HUES64 (cell line): ENCODE measurements at regions not wholly inside any gene's neighbourhood (a gene's known extent, or its start where the extent isn't known, plus 50 kb on each side); places are given as distances from the start of the nearest gene placed in this dataset.

ENCODE experiments used
- H3K27ac ChIP-seq: 2 replicates; pipeline ENCODE4 v1.7.0; 2013; ENCODE audit warnings: low read depth, low read length, inconsistent platforms
- H3K27me3 ChIP-seq: 2 replicates; pipeline ENCODE4 v1.6.1; 2013; ENCODE audit warnings: mild to moderate bottlenecking, low read length; ENCODE audit not compliant: insufficient read depth
- H3K36me3 ChIP-seq: 2 replicates; pipeline ENCODE4 v1.6.1; 2013; ENCODE audit warnings: mild to moderate bottlenecking, low read length; ENCODE audit not compliant: insufficient read depth
- H3K4me1 ChIP-seq: 2 replicates; pipeline ENCODE4 v1.6.1; 2013; ENCODE audit warnings: mild to moderate bottlenecking, low read length, moderate library complexity; ENCODE audit not compliant: insufficient read depth
- H3K4me3 ChIP-seq: 2 replicates; pipeline ENCODE4 v1.5.1; 2013; ENCODE audit warnings: mild to moderate bottlenecking, low read length, moderate library complexity
- H3K9ac ChIP-seq: 2 replicates; pipeline ENCODE4 v1.6.1; 2013; ENCODE audit warnings: mild to moderate bottlenecking, low read depth, low read length
- H3K9me3 ChIP-seq: 2 replicates; pipeline ENCODE4 v1.6.1; 2013; ENCODE audit warnings: low read depth, low read length; ENCODE audit not compliant: insufficient read depth
- WGBS: fragments of 150-250, 120-280 bp; methylation state at CpG from one replicate; pipeline ENCODE4 v1.1.7; 2013; ENCODE audit warnings: missing lambda C conversion rate; 5-methylcytosine and 5-hydroxymethylcytosine counted together

- H3K9ac ChIP-seq, result no peak overlapping the region
- no peaks in the 10 kb centered on the region for H3K4me1 ChIP-seq
- WGBS, result 83% methylated on average over 6 of the region's 6 CpGs
- no peaks in the 10 kb centered on the region for H3K27me3 ChIP-seq
- H3K27ac ChIP-seq, result no peak overlapping the region
- no peaks in the 10 kb centered on the region for H3K9me3 ChIP-seq
- no peak overlapping the region for H3K4me3 ChIP-seq
- H3K36me3 ChIP-seq, result no peaks in the 10 kb centered on the region
Measured at GRCh38 chr5:128632264-128632663, 94.2 kb upstream of the FBN2 start.

- Histone ChIP-seq H3K27me3 (no peaks in the 10 kb centered on the region), H3K9me3 (no peaks in the 10 kb centered on the region), H3K36me3 (no peaks in the 10 kb centered on the region), H3K27ac (no peak overlapping the region), H3K4me1 (no peaks in the 10 kb centered on the region), H3K4me3 (no peak overlapping the region), H3K9ac (no peak overlapping the region)
- 69% methylated on average over 2 of the region's 3 CpGs for WGBS
Measured at GRCh38 chr5:128633901-128634300, 95.9 kb upstream of the FBN2 start.

- Histone ChIP-seq H3K9me3 (no peaks in the 10 kb centered on the region), H3K4me1 (no peaks in the 10 kb centered on the region), H3K4me3 (no peak overlapping the region), H3K27me3 (no peaks in the 10 kb centered on the region), H3K36me3 (no peaks in the 10 kb centered on the region), H3K9ac (no peak overlapping the region), H3K27ac (no peak overlapping the region)
- 96% methylated on average over 6 of the region's 6 CpGs for WGBS
Measured at GRCh38 chr5:128635379-128635778, 97.3 kb upstream of the FBN2 start.

- Histone ChIP-seq H3K36me3 (no peaks in the 10 kb centered on the region), H3K9me3 (no peaks in the 10 kb centered on the region), H3K27ac (no peak overlapping the region), H3K4me3 (no peak overlapping the region), H3K27me3 (no peaks in the 10 kb centered on the region), H3K4me1 (no peaks in the 10 kb centered on the region), H3K9ac (no peak overlapping the region)
- WGBS, result 88% methylated on average over 1 of the region's 1 CpG
Measured at GRCh38 chr5:128636361-128636760, 98.3 kb upstream of the FBN2 start.

GRCh38 chr5:128637031-128637430 is 99.0 kb upstream of the FBN2 start:
- H3K9ac ChIP-seq, result no peak overlapping the region
- no peak overlapping the region for H3K27ac ChIP-seq
- WGBS, result 94% methylated on average over 4 of the region's 4 CpGs
- H3K4me3 ChIP-seq, result no peak overlapping the region
- H3K36me3 ChIP-seq, result no peaks in the 10 kb centered on the region
- H3K4me1 ChIP-seq, result no peaks in the 10 kb centered on the region
- no peaks in the 10 kb centered on the region for H3K27me3 ChIP-seq
- no peaks in the 10 kb centered on the region for H3K9me3 ChIP-seq

- H3K9me3 ChIP-seq, result no peaks in the 10 kb centered on the region
- H3K9ac ChIP-seq, result no peak overlapping the region
- H3K4me3 ChIP-seq, result no peak overlapping the region
- H3K27ac ChIP-seq, result no peak overlapping the region
- WGBS, result 94% methylated on average over 1 of the region's 1 CpG
- H3K36me3 ChIP-seq, result no peaks in the 10 kb centered on the region
- H3K4me1 ChIP-seq, result no peaks in the 10 kb centered on the region
- H3K27me3 ChIP-seq, result no peaks in the 10 kb centered on the region
Measured at GRCh38 chr5:128641861-128642260, 103.8 kb upstream of the FBN2 start.

- Histone ChIP-seq H3K9ac (no peak overlapping the region), H3K27me3 (no peaks in the 10 kb centered on the region), H3K4me1 (no peaks in the 10 kb centered on the region), H3K9me3 (no peaks in the 10 kb centered on the region), H3K27ac (no peak overlapping the region), H3K36me3 (no peaks in the 10 kb centered on the region), H3K4me3 (no peak overlapping the region)
- 96% methylated on average over 4 of the region's 4 CpGs for WGBS
Measured at GRCh38 chr5:128644863-128645262, 106.8 kb upstream of the FBN2 start.

- Histone ChIP-seq H3K4me1 (no peaks in the 10 kb centered on the region), H3K27me3 (no peaks in the 10 kb centered on the region), H3K9ac (no peak overlapping the region), H3K36me3 (no peaks in the 10 kb centered on the region), H3K27ac (no peak overlapping the region), H3K9me3 (no peaks in the 10 kb centered on the region), H3K4me3 (no peak overlapping the region)
- 86% methylated on average over 1 of the region's 1 CpG for WGBS
Measured at GRCh38 chr5:128645581-128645980, 107.5 kb upstream of the FBN2 start.

GRCh38 chr5:128646176-128646575 is 108.1 kb upstream of the FBN2 start:
- WGBS, result 100% methylated on average over 1 of the region's 2 CpGs
- H3K4me1 ChIP-seq, result no peaks in the 10 kb centered on the region
- H3K27ac ChIP-seq, result no peak overlapping the region
- no peak overlapping the region for H3K9ac ChIP-seq
- no peaks in the 10 kb centered on the region for H3K9me3 ChIP-seq
- no peak overlapping the region for H3K4me3 ChIP-seq
- no peaks in the 10 kb centered on the region for H3K27me3 ChIP-seq
- H3K36me3 ChIP-seq, result no peaks in the 10 kb centered on the region

- Histone ChIP-seq H3K27ac (no peak overlapping the region), H3K4me3 (no peak overlapping the region), H3K9ac (no peak overlapping the region), H3K27me3 (no peaks in the 10 kb centered on the region), H3K36me3 (no peaks in the 10 kb centered on the region), H3K9me3 (no peaks in the 10 kb centered on the region), H3K4me1 (no peaks in the 10 kb centered on the region)
Measured at GRCh38 chr5:128649192-128649591, 111.1 kb upstream of the FBN2 start.

- Histone ChIP-seq H3K9ac (no peak overlapping the region), H3K4me1 (no peaks in the 10 kb centered on the region), H3K27me3 (no peaks in the 10 kb centered on the region), H3K27ac (no peak overlapping the region), H3K9me3 (no peaks in the 10 kb centered on the region), H3K4me3 (no peak overlapping the region), H3K36me3 (no peaks in the 10 kb centered on the region)
- no CpG with 5 or more reads among the region's 2 CpGs for WGBS
Measured at GRCh38 chr5:128662997-128663396, 125.0 kb upstream of the FBN2 start.

- H3K9ac ChIP-seq, result no peak overlapping the region
- no peak overlapping the region for H3K27ac ChIP-seq
- no peak overlapping the region for H3K4me3 ChIP-seq
- H3K36me3 ChIP-seq, result no peaks in the 10 kb centered on the region
- no peaks in the 10 kb centered on the region for H3K4me1 ChIP-seq
- H3K27me3 ChIP-seq, result no peaks in the 10 kb centered on the region
- H3K9me3 ChIP-seq, result no peaks in the 10 kb centered on the region
- WGBS, result 81% methylated on average over 5 of the region's 5 CpGs
Measured at GRCh38 chr5:128665747-128666355, 127.8 kb upstream of the FBN2 start.
